Esophagus muscularis mucosa (tissue), 3 donors: ENCODE measurements at regions not wholly inside any gene's neighbourhood (a gene's known extent, or its start where the extent isn't known, plus 50 kb on each side); places are given as distances from the start of the nearest gene placed in this dataset.

Experiments
- POLR2A ChIP-seq: fragments of 450-650 bp; IDR thresholded peaks from one replicate; pipeline ENCODE4 v1.6.1; 2017; ENCODE audit warnings: antibody characterized with exemption, moderate library complexity, mild to moderate bottlenecking, low read depth
- POLR2AphosphoS5 ChIP-seq, 2 donors: sonication (generic); formaldehyde crosslinking; IDR thresholded peaks; one replicate each; pipeline ENCODE4 v1.6.1; 2017; ENCODE audit warnings: antibody characterized with exemption in 2 of 2
- TF ChIP-seq, protein P1 (sequence below), 3 experiments: fragments of 200-600 bp in 2 of 3; fragments of 450-650 bp in 1 of 3; sonication (generic) in 2 of 3; IDR thresholded peaks; one replicate each; pipeline ENCODE4 v1.5.1; 2017 to 2019; ENCODE audit warnings: antibody characterized with exemption in 3 of 3, mild to moderate bottlenecking in 2 of 3, moderate library complexity in 1 of 3

DNA sequence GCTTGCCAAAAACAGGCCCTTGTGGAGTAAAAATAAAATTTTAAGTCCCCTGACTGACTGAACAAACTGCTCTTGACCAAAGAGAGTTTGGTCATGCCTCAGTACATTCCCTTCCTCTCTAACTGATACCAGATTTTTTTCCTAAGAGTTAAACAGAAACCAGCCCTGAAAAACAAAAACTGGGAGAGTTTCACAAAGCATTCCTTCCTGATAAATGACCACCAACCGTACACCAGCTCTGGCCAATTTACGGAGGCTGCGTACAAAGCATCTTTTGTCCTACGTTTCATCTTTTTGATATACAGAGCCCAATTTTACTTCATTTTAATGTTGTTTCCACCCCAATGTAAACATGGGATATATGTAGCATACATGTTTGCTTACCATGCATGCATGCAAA, 477.4 kb upstream of the HTR1E start:
- TF ChIP-seq POLR2AphosphoS5 (IDR thresholded peaks at IDR 0.05): no peak
- TF ChIP-seq, protein P1, sequence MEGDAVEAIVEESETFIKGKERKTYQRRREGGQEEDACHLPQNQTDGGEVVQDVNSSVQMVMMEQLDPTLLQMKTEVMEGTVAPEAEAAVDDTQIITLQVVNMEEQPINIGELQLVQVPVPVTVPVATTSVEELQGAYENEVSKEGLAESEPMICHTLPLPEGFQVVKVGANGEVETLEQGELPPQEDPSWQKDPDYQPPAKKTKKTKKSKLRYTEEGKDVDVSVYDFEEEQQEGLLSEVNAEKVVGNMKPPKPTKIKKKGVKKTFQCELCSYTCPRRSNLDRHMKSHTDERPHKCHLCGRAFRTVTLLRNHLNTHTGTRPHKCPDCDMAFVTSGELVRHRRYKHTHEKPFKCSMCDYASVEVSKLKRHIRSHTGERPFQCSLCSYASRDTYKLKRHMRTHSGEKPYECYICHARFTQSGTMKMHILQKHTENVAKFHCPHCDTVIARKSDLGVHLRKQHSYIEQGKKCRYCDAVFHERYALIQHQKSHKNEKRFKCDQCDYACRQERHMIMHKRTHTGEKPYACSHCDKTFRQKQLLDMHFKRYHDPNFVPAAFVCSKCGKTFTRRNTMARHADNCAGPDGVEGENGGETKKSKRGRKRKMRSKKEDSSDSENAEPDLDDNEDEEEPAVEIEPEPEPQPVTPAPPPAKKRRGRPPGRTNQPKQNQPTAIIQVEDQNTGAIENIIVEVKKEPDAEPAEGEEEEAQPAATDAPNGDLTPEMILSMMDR (IDR thresholded peaks at IDR 0.05): no peak
- no peak for TF ChIP-seq POLR2A
